MM.1S (cell line): ENCODE measurements at regions not wholly inside any gene's neighbourhood (a gene's known extent, or its start where the extent isn't known, plus 50 kb on each side); places are given as distances from the start of the nearest gene placed in this dataset.

Experiments used
- DNase-seq: peaks from one replicate; pipeline ENCODE4 v3.0.0-alpha.2; 2015
- H2AFZ ChIP-seq: fragments of 300-600 bp; sonication (generic); 2 replicates; pipeline ENCODE4 v1.6.0; 2016; ENCODE audit warnings: antibody characterized with exemption, low read length
- H3F3A ChIP-seq: fragments of 300-600 bp; sonication (generic); 2 replicates; pipeline ENCODE4 v1.6.1; 2016; ENCODE audit warnings: mild to moderate bottlenecking, antibody characterized with exemption, low read length, moderate library complexity, mixed read lengths; ENCODE audit not compliant: insufficient read depth
- H3K27ac ChIP-seq: fragments of 300-600 bp; sonication (generic); 2 replicates; pipeline ENCODE4 v1.5.1; 2016; ENCODE audit warnings: mild to moderate bottlenecking, low read length
- H3K27me3 ChIP-seq: fragments of 300-600 bp; sonication (generic); replicated peaks from 2 replicates; pipeline ENCODE4 v1.6.0; 2016; ENCODE audit warnings: low read length; ENCODE audit not compliant: insufficient read depth
- H3K36me3 ChIP-seq: fragments of 300-600 bp; sonication (generic); replicated peaks from 2 replicates; pipeline ENCODE4 v1.6.1; 2016; ENCODE audit warnings: mild to moderate bottlenecking, low read length, mixed read lengths; ENCODE audit not compliant: insufficient read depth
- H3K4me1 ChIP-seq: fragments of 300-600 bp; sonication (generic); 2 replicates; pipeline ENCODE4 v1.6.1; 2016; ENCODE audit warnings: low read length, mixed read lengths
- H3K4me2 ChIP-seq: fragments of 300-600 bp; sonication (generic); 2 replicates; pipeline ENCODE4 v1.6.0; 2016; ENCODE audit warnings: low read depth, low read length
- H3K4me3 ChIP-seq: fragments of 300-600 bp; sonication (generic); 2 replicates; pipeline ENCODE4 v1.5.1; 2016; ENCODE audit warnings: low read length, mixed read lengths
- H3K79me2 ChIP-seq: fragments of 300-600 bp; sonication (generic); 2 replicates; pipeline ENCODE4 v1.6.1; 2016; ENCODE audit warnings: mixed run types, low read length, mixed read lengths
- H3K9ac ChIP-seq: fragments of 300-600 bp; sonication (generic); 2 replicates; pipeline ENCODE4 v1.6.1; 2016; ENCODE audit warnings: low read length, mixed read lengths
- H3K9me2 ChIP-seq: fragments of 300-600 bp; sonication (generic); replicated peaks from 2 replicates; pipeline ENCODE4 v1.6.1; 2016; ENCODE audit warnings: mild to moderate bottlenecking, low read length, mixed read lengths; ENCODE audit not compliant: insufficient read depth
- H3K9me3 ChIP-seq: fragments of 300-600 bp; sonication (generic); replicated peaks from 2 replicates; pipeline ENCODE4 v1.6.1; 2016; ENCODE audit warnings: mild to moderate bottlenecking, low read length, mixed read lengths; ENCODE audit not compliant: insufficient read depth
- H4K20me1 ChIP-seq: fragments of 300-600 bp; sonication (generic); 2 replicates; pipeline ENCODE4 v1.6.1; 2016; ENCODE audit warnings: mild to moderate bottlenecking, low read length, moderate library complexity, mixed read lengths; ENCODE audit not compliant: insufficient read depth
- EZH2 ChIP-seq: fragments of 300-600 bp; sonication (generic); optimal IDR thresholded peaks from 2 replicates; pipeline ENCODE3; 2017; ENCODE audit warnings: low read depth, mild to moderate bottlenecking, antibody characterized with exemption, low read length, mixed read lengths
- EZH2phosphoT487 ChIP-seq: fragments of 300-600 bp; sonication (generic); IDR thresholded peaks from 2 replicates; pipeline ENCODE4 v1.6.1; 2018; ENCODE audit warnings: antibody characterized with exemption, low read length
- TF ChIP-seq, protein P1 (sequence below): fragments of 300-600 bp; sonication (generic); IDR thresholded peaks from 2 replicates; pipeline ENCODE4 v1.5.1; 2016; ENCODE audit warnings: antibody characterized with exemption, low read length, mixed read lengths

GRCh38 chr18:66168685-66169235 is 417.9 kb downstream of the CDH7 start:
- H3K4me2 ChIP-seq, result no peak overlapping the region
- no peaks in the 10 kb centered on the region for H3K4me1 ChIP-seq
- H3K79me2 ChIP-seq, result no peaks in the 10 kb centered on the region
- H3K9me3 ChIP-seq, result no peaks in the 10 kb centered on the region
- no peaks in the 10 kb centered on the region for H3K9me2 ChIP-seq
- no peak overlapping the region for H3K9ac ChIP-seq
- no peaks in the 10 kb centered on the region for H3F3A ChIP-seq
- H3K4me3 ChIP-seq, result no peak overlapping the region
- no peak overlapping the region for H3K27ac ChIP-seq
- TF ChIP-seq, protein P1, sequence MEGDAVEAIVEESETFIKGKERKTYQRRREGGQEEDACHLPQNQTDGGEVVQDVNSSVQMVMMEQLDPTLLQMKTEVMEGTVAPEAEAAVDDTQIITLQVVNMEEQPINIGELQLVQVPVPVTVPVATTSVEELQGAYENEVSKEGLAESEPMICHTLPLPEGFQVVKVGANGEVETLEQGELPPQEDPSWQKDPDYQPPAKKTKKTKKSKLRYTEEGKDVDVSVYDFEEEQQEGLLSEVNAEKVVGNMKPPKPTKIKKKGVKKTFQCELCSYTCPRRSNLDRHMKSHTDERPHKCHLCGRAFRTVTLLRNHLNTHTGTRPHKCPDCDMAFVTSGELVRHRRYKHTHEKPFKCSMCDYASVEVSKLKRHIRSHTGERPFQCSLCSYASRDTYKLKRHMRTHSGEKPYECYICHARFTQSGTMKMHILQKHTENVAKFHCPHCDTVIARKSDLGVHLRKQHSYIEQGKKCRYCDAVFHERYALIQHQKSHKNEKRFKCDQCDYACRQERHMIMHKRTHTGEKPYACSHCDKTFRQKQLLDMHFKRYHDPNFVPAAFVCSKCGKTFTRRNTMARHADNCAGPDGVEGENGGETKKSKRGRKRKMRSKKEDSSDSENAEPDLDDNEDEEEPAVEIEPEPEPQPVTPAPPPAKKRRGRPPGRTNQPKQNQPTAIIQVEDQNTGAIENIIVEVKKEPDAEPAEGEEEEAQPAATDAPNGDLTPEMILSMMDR, result no peak
- no peaks in the 10 kb centered on the region for H3K27me3 ChIP-seq
- no peak overlapping the region for H2AFZ ChIP-seq
- no peaks in the 10 kb centered on the region for H4K20me1 ChIP-seq
- H3K36me3 ChIP-seq, result no peaks in the 10 kb centered on the region
- DNase-seq, result no peak

- Histone ChIP-seq H3K9me2 (no peaks in the 10 kb centered on the region), H3K4me1 (no peaks in the 10 kb centered on the region), H3K27ac (no peak overlapping the region), H3K36me3 (no peaks in the 10 kb centered on the region), H4K20me1 (no peaks in the 10 kb centered on the region), H3K9me3 (no peaks in the 10 kb centered on the region), H3K9ac (no peak overlapping the region), H2AFZ (no peak overlapping the region), H3K4me2 (no peak overlapping the region), H3K4me3 (no peak overlapping the region), H3K27me3 (no peaks in the 10 kb centered on the region), H3K79me2 (no peaks in the 10 kb centered on the region), H3F3A (no peaks in the 10 kb centered on the region)
- DNase-seq, result no peak
- TF ChIP-seq, protein P1, result no peak
- no peak for TF ChIP-seq EZH2
- TF ChIP-seq EZH2phosphoT487, result no peak
Measured at GRCh38 chr18:66167829-66168684, 417.2 kb downstream of the CDH7 start.

DNA sequence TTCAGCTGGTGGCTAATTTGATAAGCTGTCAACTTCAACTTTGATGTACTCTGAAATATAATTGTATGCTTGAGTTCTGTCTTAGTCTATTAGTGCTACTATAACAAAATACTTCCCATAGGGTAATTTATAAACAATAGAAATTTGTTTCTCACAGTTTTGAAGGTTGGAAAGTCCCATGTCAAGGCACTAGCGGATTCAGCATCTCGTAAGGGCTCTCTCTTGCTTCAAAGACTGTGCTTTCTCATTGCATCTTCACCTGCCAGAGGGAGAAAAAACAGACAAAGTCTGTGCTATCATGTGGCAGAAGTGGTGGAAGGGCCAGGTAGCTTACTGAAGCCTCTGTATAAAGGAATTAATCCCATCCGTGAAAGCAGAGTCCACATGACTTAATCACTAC is 409.2 kb downstream of the CDH7 start:
- no peak for DNase-seq
- Histone ChIP-seq H3F3A (no peaks in the 10 kb centered on the region), H3K27ac (no peak overlapping the region), H3K79me2 (no peaks in the 10 kb centered on the region), H3K9me2 (no peaks in the 10 kb centered on the region), H3K4me3 (no peak overlapping the region), H3K27me3 (no peaks in the 10 kb centered on the region), H3K36me3 (no peaks in the 10 kb centered on the region), H4K20me1 (no peaks in the 10 kb centered on the region), H2AFZ (no peak overlapping the region), H3K9me3 (no peaks in the 10 kb centered on the region), H3K4me1 (no peaks in the 10 kb centered on the region), H3K4me2 (no peak overlapping the region), H3K9ac (no peak overlapping the region)
- no peak for TF ChIP-seq EZH2
- TF ChIP-seq, protein P1, result no peak
- no peak for TF ChIP-seq EZH2phosphoT487
